Right lobe of liver (tissue), 6 donors: ENCODE measurements at regions not wholly inside any gene's neighbourhood (a gene's known extent, or its start where the extent isn't known, plus 50 kb on each side); places are given as distances from the start of the nearest gene placed in this dataset.

Experiments
- ATAC-seq, 4 donors: fragments of 200-7000 bp; cut with Tn5 transposase; one replicate each; pipeline ENCODE4 v1.9.1; 2020; ENCODE audit warnings: mild to moderate bottlenecking in 4 of 4, moderate library complexity in 4 of 4
- DNase-seq, 3 donors: peaks; one replicate each; pipeline ENCODE4 v3.0.0-alpha.2; 2020
- H3K27ac ChIP-seq, 3 donors: fragments of 200-600 bp; one replicate each; pipeline ENCODE4 v1.8.0; 2022
- H3K27me3 ChIP-seq, 2 donors: fragments of 200-600 bp; one replicate each; pipeline ENCODE4 v1.8.0; 2022
- H3K36me3 ChIP-seq, 4 donors: fragments of 200-600 bp; sonication (generic) in 1 of 4; one replicate each; pipeline versions ENCODE4 v1.5.1 to v1.8.0; 2017 to 2022; ENCODE audit warnings: control low read depth in 1 of 4
- H3K4me1 ChIP-seq, 4 donors: fragments of 200-600 bp; sonication (generic) in 1 of 4; one replicate each; pipeline versions ENCODE4 v1.5.1 to v1.8.0; 2017 to 2022; ENCODE audit warnings: control low read depth in 1 of 4
- H3K4me3 ChIP-seq, 3 donors: fragments of 200-600 bp; one replicate each; pipeline ENCODE4 v1.8.0; 2022
- H3K9me3 ChIP-seq, 4 donors: fragments of 200-600 bp; sonication (generic) in 1 of 4; one replicate each; pipeline versions ENCODE4 v1.5.1 to v1.8.0; 2017 to 2022; ENCODE audit warnings: control low read depth in 1 of 4
- CTCF ChIP-seq, 4 donors: fragments of 200-600 bp in 3 of 4; fragments of 450-650 bp in 1 of 4; IDR thresholded peaks; one replicate each; pipeline versions ENCODE4 v1.5.1 to v1.8.0; 2016 to 2022; ENCODE audit warnings: antibody characterized with exemption in 4 of 4, mild to moderate bottlenecking in 2 of 4
- POLR2A ChIP-seq: fragments of 450-650 bp; IDR thresholded peaks from one replicate; pipeline ENCODE4 v1.6.1; 2017; ENCODE audit warnings: antibody characterized with exemption, mild to moderate bottlenecking
- WGBS: methylation state at CpG from one replicate; pipeline ENCODE4 v1.1.6; 2018; ENCODE audit warnings: low coverage, low lambda C conversion rate; ENCODE audit not compliant: insufficient coverage; ENCODE audit errors: missing lambda C conversion rate; 5-methylcytosine and 5-hydroxymethylcytosine counted together
- intact Hi-C, 2 donors: fragments of 100-400 bp; cut with DNase I; formaldehyde crosslinking; loops; one replicate each; pipeline versions ENCODE4 v1.11.2 to v1.14.1; 2022
- donor health status: DM: no; HTN: yes; CAD: no.
- donor health status: DM: no; HTN: no; CAD: no.
- donor health status: DM: no; HTN: no; CAD: no.
- donor health status: DM: no; HTN: yes; CAD: no.
- donor health status: DM: no; HTN: yes; CAD: no.

- peaks cover 0 to 11% (median 0%) of the 10 kb centered on the region in 4 donors for H3K4me1 ChIP-seq
- DNase-seq (no peak), ATAC-seq (no peak)
- WGBS: 65% methylated on average over 1 of the region's 1 CpG
- H3K4me3 ChIP-seq: no peak overlapping the region
- H3K27ac ChIP-seq: no peak overlapping the region
- intact Hi-C loops: no loop called here
- TF ChIP-seq CTCF (IDR thresholded peaks at IDR 0.05) (no peak), POLR2A (no peak)
- no peaks in the 10 kb centered on the region for H3K9me3 ChIP-seq
- H3K27me3 ChIP-seq: no peaks in the 10 kb centered on the region
- no peaks in the 10 kb centered on the region for H3K36me3 ChIP-seq
These were observed 213.7 kb downstream of the PRL start for GRCh38 chr6:22083119-22083518.

- Histone ChIP-seq H3K4me3 (no peak overlapping the region), H3K4me1 (no peaks in the 10 kb centered on the region), H3K27ac (no peak overlapping the region), H3K27me3 (no peaks in the 10 kb centered on the region), H3K9me3 (peaks cover 0 to 6% (median 0%) of the 10 kb centered on the region in 4 donors), H3K36me3 (no peaks in the 10 kb centered on the region)
- WGBS: 41% methylated on average over 9 of the region's 9 CpGs
- intact Hi-C loops: no loop called here
- TF ChIP-seq CTCF (IDR thresholded peaks at IDR 0.05) (no peak), POLR2A (no peak)
- DNase-seq (no peak), ATAC-seq (no peak)
These were observed 208.7 kb downstream of the PRL start for GRCh38 chr6:22087960-22088706.

GRCh38 chr6:22091424-22091948 lies 205.3 kb downstream of the PRL start:
- intact Hi-C loops: no loop called here
- DNase-seq: no peak
- ATAC-seq: no peak
- WGBS: 66% methylated on average over 5 of the region's 5 CpGs
- TF ChIP-seq CTCF (IDR thresholded peaks at IDR 0.05) (no peak), POLR2A (no peak)
- Histone ChIP-seq H3K4me1 (no peaks in the 10 kb centered on the region), H3K9me3 (peaks cover 0 to 8% (median 0%) of the 10 kb centered on the region in 4 donors), H3K4me3 (no peak overlapping the region), H3K36me3 (no peaks in the 10 kb centered on the region), H3K27me3 (no peaks in the 10 kb centered on the region), H3K27ac (no peak overlapping the region)

- Histone ChIP-seq H3K27ac (no peak overlapping the region), H3K36me3 (no peaks in the 10 kb centered on the region), H3K4me1 (no peaks in the 10 kb centered on the region), H3K27me3 (no peaks in the 10 kb centered on the region), H3K4me3 (no peak overlapping the region), H3K9me3 (peaks cover 0 to 8% (median 0%) of the 10 kb centered on the region in 4 donors)
- 92% methylated on average over 1 of the region's 1 CpG for WGBS
- TF ChIP-seq CTCF (IDR thresholded peaks at IDR 0.05) (no peak), POLR2A (no peak)
- no peak for DNase-seq
- ATAC-seq: no peak
- intact Hi-C loops: no loop called here
These were observed 201.0 kb downstream of the PRL start for GRCh38 chr6:22095836-22096235.
